Renal cortex interstitium (tissue), 11 donors: ENCODE measurements at regions not wholly inside any gene's neighbourhood (a gene's known extent, or its start where the extent isn't known, plus 50 kb on each side); places are given as distances from the start of the nearest gene placed in this dataset.
"Not testable (repeated sequence)": the region's sequence is repeated elsewhere in the genome, so short reads cannot be mapped to it uniquely, and the experiment has no call there.

ENCODE experiments used
- DNase-seq, 11 donors: peaks; one replicate each; pipeline ENCODE4 v3.0.0-alpha.2; 2013; ENCODE audit warnings: low read depth in 9 of 11, low spot score in 4 of 11; ENCODE audit errors: extremely low read depth in 1 of 11

- no peak for DNase-seq
Measured at GRCh38 chr17:20926532-20926931, 116.3 kb downstream of the USP22 start.

DNA sequence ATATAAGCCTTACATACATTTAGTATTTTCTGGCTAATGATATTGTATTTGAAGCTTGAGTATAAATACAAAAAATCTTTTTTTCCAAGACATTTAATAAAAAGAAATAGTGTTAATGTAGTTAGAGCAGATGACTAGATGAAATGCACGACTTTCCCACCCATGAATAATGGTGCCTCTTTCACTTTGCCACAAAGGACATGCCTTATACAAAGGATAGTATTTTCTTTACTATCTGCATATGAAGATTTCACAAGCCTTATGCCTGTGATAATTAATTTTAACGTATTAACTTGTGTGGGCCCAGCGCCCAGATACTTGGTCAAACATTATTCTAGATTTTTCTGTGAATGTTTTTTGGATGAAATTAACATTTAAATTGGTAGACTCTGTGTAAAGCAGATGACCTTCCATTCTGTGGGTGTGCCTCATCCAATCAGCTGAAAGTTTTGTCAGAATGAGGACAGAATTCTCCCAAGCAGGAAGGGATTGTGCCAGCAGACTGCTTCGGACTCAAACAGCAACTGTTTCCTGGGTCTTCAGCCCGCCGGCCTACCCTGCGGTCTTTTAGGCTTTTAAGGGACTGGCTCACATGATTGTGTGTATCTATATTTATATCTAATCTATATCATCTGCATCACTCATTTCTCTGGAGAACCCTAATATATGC, 115.4 kb downstream of the USP22 start:
- no peak for DNase-seq

DNA sequence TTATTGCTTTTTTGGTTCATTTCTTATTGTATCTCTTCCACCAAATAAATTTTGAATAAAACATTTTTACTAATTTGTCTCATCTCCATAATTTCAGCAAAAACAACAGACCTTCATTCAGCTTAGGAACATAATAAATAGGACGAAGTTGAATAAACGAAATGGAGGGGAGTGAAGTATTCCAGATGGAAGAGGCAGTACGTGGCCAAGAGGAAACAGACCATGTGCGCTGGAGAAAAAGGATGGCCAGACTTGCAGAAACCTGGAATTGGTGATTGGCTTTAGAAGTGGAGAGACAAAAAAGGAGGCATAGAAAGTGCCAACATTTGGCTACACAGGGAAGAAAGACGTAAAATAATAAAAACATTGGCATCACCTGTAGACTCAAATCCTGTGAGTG, 113.5 kb downstream of the USP22 start:
- DNase-seq: no peak

DNA sequence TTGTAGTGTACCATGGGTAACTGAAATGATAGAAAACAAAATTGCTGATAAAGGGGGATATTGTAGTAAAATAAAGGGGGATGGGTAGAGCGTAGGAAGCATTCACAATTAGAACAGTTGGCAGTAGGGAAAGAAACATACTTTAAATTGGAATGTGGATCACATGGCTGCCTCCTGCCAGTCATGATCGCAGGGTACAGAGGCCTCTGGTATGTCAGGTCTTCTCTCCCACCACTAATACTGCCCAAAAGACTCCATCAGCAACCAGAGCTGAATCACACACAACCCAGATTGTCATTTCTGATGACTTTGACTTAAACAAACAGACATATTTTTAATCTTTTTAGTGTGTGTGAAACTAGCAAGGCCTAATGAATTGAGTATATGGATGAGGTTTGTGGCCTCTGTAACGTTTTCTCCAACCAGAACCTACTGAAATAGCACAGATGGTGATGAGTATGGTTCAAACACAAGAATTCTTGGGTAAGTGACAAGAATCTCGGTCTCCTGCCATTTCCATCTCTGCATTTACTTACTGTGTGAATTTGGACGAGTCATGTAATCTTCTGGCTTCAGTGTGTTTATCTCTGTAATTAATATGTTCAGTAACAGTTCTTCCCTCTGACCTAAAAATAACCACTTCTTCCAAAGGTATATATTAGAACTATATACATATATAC, 112.6 kb downstream of the USP22 start:
- no peak for DNase-seq

DNA sequence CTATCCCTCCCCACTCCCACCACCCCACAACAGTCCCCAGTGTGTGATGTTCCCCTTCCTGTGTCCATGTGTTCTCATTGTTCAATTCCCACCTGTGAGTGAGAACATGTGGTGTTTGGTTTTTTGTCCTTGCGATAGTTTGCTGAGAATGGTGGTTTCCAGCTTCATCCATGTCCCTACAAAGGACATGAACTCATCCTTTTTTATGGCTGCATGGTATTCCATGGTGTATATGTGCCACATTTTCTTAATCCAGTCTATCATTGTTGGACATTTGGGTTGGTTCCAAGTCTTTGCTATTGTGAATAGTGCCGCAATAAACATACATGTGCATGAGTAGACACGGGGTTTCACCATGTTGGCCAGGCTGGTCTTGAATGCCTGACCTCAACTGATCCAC, 109.8 kb downstream of the USP22 start:
- DNase-seq: not testable (repeated sequence)

- no peak for DNase-seq
Measured at GRCh38 chr17:20934288-20934687, 108.5 kb downstream of the USP22 start.

DNA sequence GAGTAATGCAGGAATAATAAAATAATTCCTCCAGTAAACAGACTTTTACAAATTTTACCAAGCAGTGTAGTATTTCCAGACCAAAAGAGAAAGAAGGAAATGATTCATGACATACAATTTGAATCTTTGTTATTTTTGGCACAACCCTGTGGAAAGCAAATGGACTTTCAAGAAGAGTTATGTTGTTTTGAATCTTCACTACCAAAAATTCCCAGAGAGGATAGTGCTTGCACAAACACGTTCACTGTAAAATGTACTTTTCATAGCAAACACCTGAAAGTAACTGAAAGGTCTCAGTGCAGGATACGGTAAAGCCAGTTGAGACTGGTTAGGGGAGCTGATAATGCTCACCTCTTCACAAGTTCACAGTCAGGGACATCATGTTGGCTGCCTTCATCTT, 107.1 kb downstream of the USP22 start:
- DNase-seq: peak in 2 of 11 donors; percentile 10 to 11

- DNase-seq: no peak
Measured at GRCh38 chr17:20938244-20938643, 104.6 kb downstream of the USP22 start.

- no peak for DNase-seq
Measured at GRCh38 chr17:20938988-20939615, 103.7 kb downstream of the USP22 start.

DNA sequence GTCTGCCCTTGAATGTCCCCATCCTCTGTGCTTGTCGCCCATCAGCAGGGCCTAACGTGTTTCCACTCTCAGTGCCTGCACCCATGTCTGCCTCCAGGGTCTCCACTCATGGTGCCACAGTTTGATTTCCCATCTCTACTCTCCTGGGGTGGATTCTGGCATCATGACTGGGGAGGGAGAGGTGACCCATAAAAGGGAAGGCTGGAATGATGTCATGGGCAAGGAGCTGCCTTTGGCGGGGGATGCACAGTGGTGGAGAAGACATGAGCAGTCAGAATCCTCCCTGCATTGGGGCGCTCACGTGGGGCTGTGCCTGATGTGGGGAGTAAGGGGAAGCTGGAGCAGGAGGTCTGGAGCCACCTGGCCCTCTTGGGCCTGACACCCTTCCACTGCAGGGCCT, 100.9 kb downstream of the USP22 start:
- no peak for DNase-seq

GRCh38 chr17:20944014-20944865, 98.6 kb downstream of the USP22 start:
- DNase-seq: peak in 1 of 11 donors; percentile 22

DNA sequence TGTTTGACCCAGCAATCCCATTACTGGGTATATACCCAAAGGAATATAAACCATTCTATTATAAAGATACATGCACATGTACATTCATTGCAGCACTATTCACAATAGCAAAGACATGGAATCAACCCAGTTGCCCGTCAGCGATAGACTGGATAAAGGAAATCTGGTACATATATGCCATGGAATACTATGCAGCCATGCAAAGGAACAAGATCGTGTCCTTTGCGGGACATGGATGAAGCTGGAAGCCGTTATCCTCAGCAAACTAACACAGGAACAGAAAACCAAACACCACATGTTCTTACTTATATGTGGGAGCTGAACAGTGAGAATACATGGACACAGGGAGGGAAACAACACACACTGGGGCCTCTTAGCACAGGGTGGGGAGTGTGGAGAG, 95.1 kb downstream of the USP22 start:
- DNase-seq: not testable (repeated sequence)

GRCh38 chr17:20948984-20949777, 93.6 kb downstream of the USP22 start:
- no peak for DNase-seq
